Colonic mucosa (tissue), 4 donors: ENCODE measurements at regions not wholly inside any gene's neighbourhood (a gene's known extent, or its start where the extent isn't known, plus 50 kb on each side); places are given as distances from the start of the nearest gene placed in this dataset.

Experiments
- DNase-seq: peaks from one replicate; pipeline ENCODE4 v3.0.0-alpha.2; 2020
- H3K27ac ChIP-seq: fragments of 200-600 bp; one replicate; pipeline ENCODE4 v1.8.0; 2021
- H3K27me3 ChIP-seq: fragments of 200-600 bp; one replicate; pipeline ENCODE4 v1.8.0; 2021
- H3K36me3 ChIP-seq: fragments of 200-600 bp; one replicate; pipeline ENCODE4 v1.8.0; 2021
- H3K4me1 ChIP-seq: fragments of 200-600 bp; one replicate; pipeline ENCODE4 v1.8.0; 2021; ENCODE audit warnings: mild to moderate bottlenecking
- H3K4me3 ChIP-seq: fragments of 200-600 bp; one replicate; pipeline ENCODE4 v1.8.0; 2021
- H3K9ac ChIP-seq, 2 donors: one replicate each; pipeline ENCODE4 v1.7.0; 2013; ENCODE audit warnings: control low read depth in 2 of 2, low read depth in 2 of 2, low read length in 2 of 2
- H3K9me3 ChIP-seq: fragments of 200-600 bp; one replicate; pipeline ENCODE4 v1.8.0; 2021
- intact Hi-C: fragments of 100-400 bp; cut with DNase I; formaldehyde crosslinking; loops from one replicate; pipeline ENCODE4 v1.14.1; 2022
- TF ChIP-seq, protein P1 (sequence below): fragments of 200-600 bp; IDR thresholded peaks from one replicate; pipeline ENCODE4 v1.8.0; 2022; ENCODE audit warnings: antibody characterized with exemption, mild to moderate bottlenecking
- donor health status: healthy.
- donor health status: DM: no; HTN: no; CAD: no.
- donor health status: DM: no; HTN: no; CAD: no.

DNA sequence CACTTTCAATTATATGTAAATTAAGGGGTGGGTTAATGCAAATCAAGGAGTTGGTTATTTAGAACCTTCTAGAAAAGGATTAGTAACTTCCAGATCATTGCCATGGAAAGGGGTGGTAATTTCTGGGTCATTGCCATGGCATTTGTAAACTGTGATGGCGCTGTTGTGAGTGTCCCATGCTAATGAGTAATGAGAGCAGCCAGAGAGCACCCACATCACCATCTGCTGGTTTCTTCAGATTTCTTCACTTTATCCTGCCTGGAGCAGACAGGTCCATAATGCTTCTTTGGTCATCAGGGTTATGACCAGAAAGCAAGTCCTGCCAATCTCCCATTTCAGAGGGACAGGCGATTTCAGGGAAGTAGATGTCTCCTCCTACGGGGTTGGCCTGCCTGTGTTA, 311.3 kb upstream of the CNR1 start:
- Histone ChIP-seq H3K4me1 (no peaks in the 10 kb centered on the region), H3K27ac (no peak overlapping the region), H3K4me3 (no peak overlapping the region), H3K36me3 (no peaks in the 10 kb centered on the region), H3K27me3 (no peaks in the 10 kb centered on the region), H3K9me3 (no peaks in the 10 kb centered on the region), H3K9ac (no peak overlapping the region)
- no peak for DNase-seq
- TF ChIP-seq, protein P1, sequence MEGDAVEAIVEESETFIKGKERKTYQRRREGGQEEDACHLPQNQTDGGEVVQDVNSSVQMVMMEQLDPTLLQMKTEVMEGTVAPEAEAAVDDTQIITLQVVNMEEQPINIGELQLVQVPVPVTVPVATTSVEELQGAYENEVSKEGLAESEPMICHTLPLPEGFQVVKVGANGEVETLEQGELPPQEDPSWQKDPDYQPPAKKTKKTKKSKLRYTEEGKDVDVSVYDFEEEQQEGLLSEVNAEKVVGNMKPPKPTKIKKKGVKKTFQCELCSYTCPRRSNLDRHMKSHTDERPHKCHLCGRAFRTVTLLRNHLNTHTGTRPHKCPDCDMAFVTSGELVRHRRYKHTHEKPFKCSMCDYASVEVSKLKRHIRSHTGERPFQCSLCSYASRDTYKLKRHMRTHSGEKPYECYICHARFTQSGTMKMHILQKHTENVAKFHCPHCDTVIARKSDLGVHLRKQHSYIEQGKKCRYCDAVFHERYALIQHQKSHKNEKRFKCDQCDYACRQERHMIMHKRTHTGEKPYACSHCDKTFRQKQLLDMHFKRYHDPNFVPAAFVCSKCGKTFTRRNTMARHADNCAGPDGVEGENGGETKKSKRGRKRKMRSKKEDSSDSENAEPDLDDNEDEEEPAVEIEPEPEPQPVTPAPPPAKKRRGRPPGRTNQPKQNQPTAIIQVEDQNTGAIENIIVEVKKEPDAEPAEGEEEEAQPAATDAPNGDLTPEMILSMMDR = no peak
- intact Hi-C loops = no loop called here

DNA sequence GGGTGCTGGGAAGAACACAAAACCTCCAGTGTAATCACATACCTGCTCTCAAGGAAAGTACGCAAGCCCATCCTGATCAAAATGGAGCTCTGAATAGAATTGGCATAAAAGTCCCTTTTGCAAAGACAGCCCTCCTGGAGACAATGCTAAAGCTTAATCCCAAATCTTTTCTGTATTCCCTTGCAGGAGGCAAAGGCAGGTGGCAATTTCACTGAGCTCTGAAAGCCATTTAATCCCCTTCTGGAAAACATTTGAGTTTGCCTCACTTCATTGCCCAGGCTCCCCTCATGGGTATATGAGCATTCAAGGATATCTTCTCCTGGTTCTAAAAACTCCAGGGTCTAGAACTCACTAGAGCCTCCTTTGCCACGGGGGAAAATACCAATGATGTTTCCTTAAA, 310.2 kb upstream of the CNR1 start:
- no peak for DNase-seq
- no peaks in the 10 kb centered on the region for H3K9me3 ChIP-seq
- no peaks in the 10 kb centered on the region for H3K27me3 ChIP-seq
- no peak overlapping the region for H3K4me3 ChIP-seq
- H3K9ac ChIP-seq = no peak overlapping the region
- H3K36me3 ChIP-seq = no peaks in the 10 kb centered on the region
- no peak overlapping the region for H3K27ac ChIP-seq
- TF ChIP-seq, protein P1 = no peak
- intact Hi-C loops = no loop called here
- no peaks in the 10 kb centered on the region for H3K4me1 ChIP-seq

DNA sequence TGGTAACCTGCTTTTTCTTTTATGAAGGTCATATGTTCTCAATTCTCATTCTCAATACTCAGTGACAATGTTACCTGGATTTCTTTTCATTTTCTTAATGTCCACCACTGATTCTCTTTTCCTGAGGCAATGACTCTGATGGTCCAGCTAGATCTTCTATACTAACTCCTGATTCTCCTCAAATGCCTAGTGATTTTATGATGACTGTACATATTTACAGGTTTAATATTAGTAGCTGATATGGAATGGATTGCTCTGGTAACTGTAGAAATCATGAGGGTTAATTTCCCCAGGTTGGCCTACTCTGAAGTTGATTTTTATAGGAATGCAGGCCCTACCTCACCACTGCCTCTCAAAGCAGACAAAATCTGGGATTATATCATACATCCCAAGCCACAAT, 308.6 kb upstream of the CNR1 start:
- Histone ChIP-seq H3K4me3 (no peak overlapping the region), H3K4me1 (no peaks in the 10 kb centered on the region), H3K9me3 (no peaks in the 10 kb centered on the region), H3K36me3 (no peaks in the 10 kb centered on the region), H3K27ac (no peak overlapping the region), H3K27me3 (no peaks in the 10 kb centered on the region), H3K9ac (no peak overlapping the region)
- TF ChIP-seq, protein P1 = no peak
- no peak for DNase-seq
- intact Hi-C loops = no loop called here

DNA sequence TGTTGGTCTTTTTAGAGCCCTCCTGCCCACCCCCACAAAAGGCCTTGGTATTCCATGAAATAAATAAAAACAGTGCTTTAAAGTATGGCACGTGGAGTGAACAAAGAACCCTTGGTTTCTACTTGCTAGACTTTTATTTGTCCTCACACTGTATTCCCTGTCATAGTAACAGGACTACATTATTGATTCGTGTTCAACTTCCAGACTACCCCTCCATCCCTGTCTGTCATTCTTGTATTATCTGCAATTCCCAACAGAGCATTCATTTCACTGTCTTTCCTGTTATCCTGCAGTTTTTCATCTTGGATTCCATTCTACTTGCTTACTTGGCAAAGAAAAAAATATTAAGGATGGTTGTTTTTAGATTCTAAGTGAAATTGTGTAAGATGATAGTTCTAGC, 307.4 kb upstream of the CNR1 start:
- no peaks in the 10 kb centered on the region for H3K36me3 ChIP-seq
- H3K4me1 ChIP-seq = no peaks in the 10 kb centered on the region
- DNase-seq = no peak
- H3K4me3 ChIP-seq = no peak overlapping the region
- no peak overlapping the region for H3K9ac ChIP-seq
- no peaks in the 10 kb centered on the region for H3K9me3 ChIP-seq
- H3K27ac ChIP-seq = no peak overlapping the region
- TF ChIP-seq, protein P1 = no peak
- no peaks in the 10 kb centered on the region for H3K27me3 ChIP-seq
- intact Hi-C loops = no loop called here

DNA sequence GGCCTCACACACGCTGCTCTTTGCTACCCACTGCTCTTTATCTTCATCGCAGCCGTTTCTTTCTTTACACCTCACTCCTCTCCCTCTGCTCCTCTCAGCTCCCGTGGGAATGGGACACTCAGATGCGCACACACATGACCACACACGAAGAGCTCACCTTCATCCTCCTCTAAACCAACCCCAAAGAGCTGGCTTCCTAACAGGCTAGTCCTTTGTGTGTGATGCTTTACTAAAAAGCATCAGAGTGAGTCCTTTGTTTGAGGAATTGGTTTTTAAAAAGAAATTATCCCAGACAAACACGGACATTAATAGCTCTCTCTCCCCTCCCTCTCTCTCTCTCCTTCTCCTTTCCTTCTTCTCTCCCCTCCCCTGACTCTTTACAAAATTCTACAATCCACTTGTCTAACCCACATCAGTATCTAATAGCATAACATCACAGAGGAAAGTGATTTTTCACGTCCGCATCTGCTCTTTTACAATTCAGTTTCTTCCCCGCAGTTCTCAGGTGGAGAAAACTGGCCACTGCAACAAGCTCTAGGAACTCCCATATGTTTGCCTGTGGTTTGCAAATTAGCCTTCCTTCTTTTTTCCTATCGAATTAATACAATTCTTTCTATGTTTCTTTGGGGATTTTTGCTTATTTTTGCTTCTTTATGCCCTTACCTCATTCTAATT, 306.8 kb upstream of the CNR1 start:
- H3K27me3 ChIP-seq = no peaks in the 10 kb centered on the region
- H3K4me3 ChIP-seq = no peak overlapping the region
- no peaks in the 10 kb centered on the region for H3K9me3 ChIP-seq
- no peak for DNase-seq
- no peaks in the 10 kb centered on the region for H3K4me1 ChIP-seq
- H3K36me3 ChIP-seq = no peaks in the 10 kb centered on the region
- intact Hi-C loops = no loop called here
- H3K27ac ChIP-seq = no peak overlapping the region
- no peak overlapping the region for H3K9ac ChIP-seq
- TF ChIP-seq, protein P1 = no peak
